ENCODE measurements at regions not wholly inside any gene's neighbourhood (a gene's known extent, or its start where the extent isn't known, plus 50 kb on each side); places are given as distances from the start of the nearest gene placed in this dataset.

DNA sequence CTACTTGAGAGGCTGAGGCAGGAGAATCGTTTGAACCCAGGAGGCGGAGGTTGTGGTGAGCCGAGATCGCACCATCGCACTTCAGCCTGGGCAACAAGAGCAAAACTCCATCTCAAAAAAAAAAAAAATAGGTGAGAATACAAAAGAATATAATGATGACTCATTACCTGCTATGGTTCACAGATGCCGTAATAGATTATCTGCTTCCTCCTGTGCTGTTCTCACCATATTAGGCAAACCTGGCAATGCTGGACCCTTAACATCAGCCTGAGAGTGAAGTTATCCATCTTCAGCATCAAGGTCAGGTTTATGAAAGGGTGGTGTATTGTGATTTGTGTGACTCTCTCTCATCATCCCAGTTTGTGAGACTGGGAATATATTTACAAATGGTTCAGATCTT is 271.3 kb upstream of the CPHXL start:
- ATAC-seq (ENCODE audit: insufficient number of reproducible peaks, low FRiP score, low read depth) (no peak), DNase-seq (ENCODE audit: low spot score) (no peak)
- H3K36me3 ChIP-seq, result no peaks in the 10 kb centered on the region
- TF ChIP-seq, protein P1, sequence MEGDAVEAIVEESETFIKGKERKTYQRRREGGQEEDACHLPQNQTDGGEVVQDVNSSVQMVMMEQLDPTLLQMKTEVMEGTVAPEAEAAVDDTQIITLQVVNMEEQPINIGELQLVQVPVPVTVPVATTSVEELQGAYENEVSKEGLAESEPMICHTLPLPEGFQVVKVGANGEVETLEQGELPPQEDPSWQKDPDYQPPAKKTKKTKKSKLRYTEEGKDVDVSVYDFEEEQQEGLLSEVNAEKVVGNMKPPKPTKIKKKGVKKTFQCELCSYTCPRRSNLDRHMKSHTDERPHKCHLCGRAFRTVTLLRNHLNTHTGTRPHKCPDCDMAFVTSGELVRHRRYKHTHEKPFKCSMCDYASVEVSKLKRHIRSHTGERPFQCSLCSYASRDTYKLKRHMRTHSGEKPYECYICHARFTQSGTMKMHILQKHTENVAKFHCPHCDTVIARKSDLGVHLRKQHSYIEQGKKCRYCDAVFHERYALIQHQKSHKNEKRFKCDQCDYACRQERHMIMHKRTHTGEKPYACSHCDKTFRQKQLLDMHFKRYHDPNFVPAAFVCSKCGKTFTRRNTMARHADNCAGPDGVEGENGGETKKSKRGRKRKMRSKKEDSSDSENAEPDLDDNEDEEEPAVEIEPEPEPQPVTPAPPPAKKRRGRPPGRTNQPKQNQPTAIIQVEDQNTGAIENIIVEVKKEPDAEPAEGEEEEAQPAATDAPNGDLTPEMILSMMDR (IDR thresholded peaks at IDR 0.05), result no peak
- no peaks in the 10 kb centered on the region for H3K27me3 ChIP-seq (replicated peaks; ENCODE audit: insufficient read depth)
- no peaks in the 10 kb centered on the region for H3K4me1 ChIP-seq (ENCODE audit: control insufficient read depth in 1 of 2, low read depth in 2 of 2)
- no peaks in the 10 kb centered on the region for H3K9me3 ChIP-seq
- H3K4me3 ChIP-seq, result no peak overlapping the region
- no peak overlapping the region for H3K27ac ChIP-seq

- no peaks in the 10 kb centered on the region for H3K36me3 ChIP-seq
- TF ChIP-seq, protein P1 (IDR thresholded peaks at IDR 0.05), result no peak
- no peaks in the 10 kb centered on the region for H3K27me3 ChIP-seq (replicated peaks; ENCODE audit: insufficient read depth)
- no peaks in the 10 kb centered on the region for H3K4me1 ChIP-seq (ENCODE audit: control insufficient read depth in 1 of 2, low read depth in 2 of 2)
- no peaks in the 10 kb centered on the region for H3K9me3 ChIP-seq
- ATAC-seq (ENCODE audit: insufficient number of reproducible peaks, low FRiP score, low read depth) (no peak), DNase-seq (ENCODE audit: low spot score) (no peak)
- no peak overlapping the region for H3K27ac ChIP-seq
- no peak overlapping the region for H3K4me3 ChIP-seq
These were observed 269.6 kb upstream of the CNTNAP4 start for GRCh38 chr16:76007645-76008044.

- no peak for DNase-seq (ENCODE audit: low spot score)
- TF ChIP-seq, protein P1 (IDR thresholded peaks at IDR 0.05), result no peak
- H3K9me3 ChIP-seq, result no peaks in the 10 kb centered on the region
These were observed 253.4 kb upstream of the CNTNAP4 start for GRCh38 chr16:76023835-76024234.

DNA sequence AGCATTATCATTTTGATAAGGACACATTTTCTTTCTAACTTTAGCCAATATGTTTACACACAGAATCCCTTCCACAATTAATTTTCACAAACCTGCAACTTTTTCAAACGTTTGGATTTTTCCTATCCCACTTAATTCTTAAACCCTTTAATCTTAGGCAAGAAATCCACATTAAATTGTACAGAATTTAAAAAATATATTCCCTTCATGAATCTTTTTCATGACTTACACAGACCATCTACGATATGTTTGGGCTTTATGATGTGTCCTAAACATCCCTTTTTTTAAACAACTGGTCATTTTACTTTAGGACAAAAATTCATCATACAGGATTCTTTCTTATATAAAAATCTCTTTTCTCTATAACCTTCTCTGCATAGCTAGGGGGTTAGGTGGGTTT is 241.5 kb upstream of the CNTNAP4 start:
- Histone ChIP-seq H3K27ac (no peak overlapping the region), H3K4me3 (no peak overlapping the region), H3K4me1 (ENCODE audit: control insufficient read depth in 1 of 2, low read depth in 2 of 2) (no peaks in the 10 kb centered on the region), H3K36me3 (no peaks in the 10 kb centered on the region), H3K27me3 (replicated peaks; ENCODE audit: insufficient read depth) (no peaks in the 10 kb centered on the region), H3K9me3 (no peaks in the 10 kb centered on the region)
- ATAC-seq (ENCODE audit: insufficient number of reproducible peaks, low FRiP score, low read depth) (no peak), DNase-seq (ENCODE audit: low spot score) (no peak)
- TF ChIP-seq, protein P1 (IDR thresholded peaks at IDR 0.05), result no peak

More at GRCh38 chr16:76023835-76024234, 253.4 kb upstream of the CNTNAP4 start:
- H3K27me3 ChIP-seq (replicated peaks; ENCODE audit: insufficient read depth), result no peaks in the 10 kb centered on the region
- ATAC-seq (ENCODE audit: insufficient number of reproducible peaks, low FRiP score, low read depth), result no peak
- H3K27ac ChIP-seq, result no peak overlapping the region
- H3K36me3 ChIP-seq, result no peaks in the 10 kb centered on the region
- no peaks in the 10 kb centered on the region for H3K4me1 ChIP-seq (ENCODE audit: control insufficient read depth in 1 of 2, low read depth in 2 of 2)
- no peak overlapping the region for H3K4me3 ChIP-seq

- DNase-seq (ENCODE audit: low spot score) (no peak), ATAC-seq (ENCODE audit: insufficient number of reproducible peaks, low FRiP score, low read depth) (no peak)
- TF ChIP-seq, protein P1 (IDR thresholded peaks at IDR 0.05), result no peak
- Histone ChIP-seq H3K4me1 (ENCODE audit: control insufficient read depth in 1 of 2, low read depth in 2 of 2) (no peaks in the 10 kb centered on the region), H3K27me3 (replicated peaks; ENCODE audit: insufficient read depth) (no peaks in the 10 kb centered on the region), H3K4me3 (no peak overlapping the region), H3K27ac (no peak overlapping the region), H3K9me3 (no peaks in the 10 kb centered on the region), H3K36me3 (no peaks in the 10 kb centered on the region)
These were observed 239.1 kb upstream of the CNTNAP4 start for GRCh38 chr16:76038097-76038496.
